Dedifferentiated amniotic fluid mesenchymal stem cell (primary cell): ENCODE measurements at regions not wholly inside any gene's neighbourhood (a gene's known extent, or its start where the extent isn't known, plus 50 kb on each side); places are given as distances from the start of the nearest gene placed in this dataset.
"Not testable (repeated sequence)": the region's sequence is repeated elsewhere in the genome, so short reads cannot be mapped to it uniquely, and the experiment has no call there.

Source experiments
- DNase-seq: peaks from one replicate; pipeline ENCODE4 v3.0.0-alpha.2; 2016; ENCODE audit errors: extremely low spot score

GRCh38 chr7:146057958-146058357 lies 58.6 kb upstream of the CNTNAP2 start:
- no peak for DNase-seq

- no peak for DNase-seq
These were observed 61.7 kb upstream of the CNTNAP2 start for GRCh38 chr7:146054909-146055308.

- DNase-seq, result no peak
These were observed 63.1 kb upstream of the CNTNAP2 start for GRCh38 chr7:146053492-146053891.

- DNase-seq, result not testable (repeated sequence)
These were observed 73.3 kb upstream of the CNTNAP2 start for GRCh38 chr7:146043310-146043709.

GRCh38 chr7:146028251-146028750 lies 88.3 kb upstream of the CNTNAP2 start:
- no peak for DNase-seq

GRCh38 chr7:146027243-146027642 lies 89.4 kb upstream of the CNTNAP2 start:
- no peak for DNase-seq

- no peak for DNase-seq
These were observed 93.8 kb upstream of the CNTNAP2 start for GRCh38 chr7:146022776-146023175.

- not testable (repeated sequence) for DNase-seq
These were observed 97.3 kb upstream of the CNTNAP2 start for GRCh38 chr7:146019041-146020004.

- DNase-seq, result not testable (repeated sequence)
These were observed 99.2 kb upstream of the CNTNAP2 start for GRCh38 chr7:146017366-146017765.

GRCh38 chr7:146014154-146014553 lies 102.4 kb upstream of the CNTNAP2 start:
- not testable (repeated sequence) for DNase-seq

- no peak for DNase-seq
These were observed 108.3 kb upstream of the CNTNAP2 start for GRCh38 chr7:146008293-146008692.

- no peak for DNase-seq
These were observed 111.8 kb upstream of the CNTNAP2 start for GRCh38 chr7:146004805-146005204.

GRCh38 chr7:146002431-146003078 lies 114.0 kb upstream of the CNTNAP2 start:
- DNase-seq, result no peak

GRCh38 chr7:146002008-146002407 lies 114.6 kb upstream of the CNTNAP2 start:
- DNase-seq, result no peak

- DNase-seq, result no peak
These were observed 115.7 kb upstream of the CNTNAP2 start for GRCh38 chr7:146000882-146001281.

- no peak for DNase-seq
These were observed 127.1 kb upstream of the CNTNAP2 start for GRCh38 chr7:145989469-145989868.

GRCh38 chr7:145986248-145986874 lies 130.2 kb upstream of the CNTNAP2 start:
- no peak for DNase-seq

GRCh38 chr7:145978769-145979168 lies 137.8 kb upstream of the CNTNAP2 start:
- DNase-seq, result peak; percentile 11

- no peak for DNase-seq
These were observed 156.6 kb upstream of the CNTNAP2 start for GRCh38 chr7:145959981-145960380.

GRCh38 chr7:145957160-145957890 lies 159.3 kb upstream of the CNTNAP2 start:
- DNase-seq, result no peak

GRCh38 chr7:145951566-145951965 lies 165.0 kb upstream of the CNTNAP2 start:
- no peak for DNase-seq

- DNase-seq, result no peak
These were observed 187.7 kb upstream of the CNTNAP2 start for GRCh38 chr7:145928937-145929336.
